Heart left ventricle (tissue), 16 donors: ENCODE measurements at regions not wholly inside any gene's neighbourhood (a gene's known extent, or its start where the extent isn't known, plus 50 kb on each side); places are given as distances from the start of the nearest gene placed in this dataset.

Experiments
- ATAC-seq, 4 donors: fragments of 200-7000 bp; cut with Tn5 transposase; one replicate each; pipeline ENCODE4 v1.9.1; 2020 to 2022; ENCODE audit warnings: moderate library complexity in 4 of 4, mild to moderate bottlenecking in 3 of 4, moderate number of reproducible peaks in 1 of 4
- DNase-seq, 5 donors: peaks; one replicate each; pipeline ENCODE4 v3.0.0-alpha.2; 2020
- H3K27ac ChIP-seq, 12 donors: fragments of 200-600 bp; sonication (generic) in 4 of 12; one replicate each; pipeline versions ENCODE4 v1.5.0 to v1.8.0; 2016 to 2022; ENCODE audit warnings: mild to moderate bottlenecking in 2 of 12
- H3K27me3 ChIP-seq, 9 donors: fragments of 200-600 bp; sonication (generic) in 2 of 9; one replicate each; pipeline versions ENCODE4 v1.5.1 to v1.8.0; 2016 to 2022; ENCODE audit warnings: mild to moderate bottlenecking in 3 of 9
- H3K36me3 ChIP-seq, 9 donors: fragments of 200-600 bp; sonication (generic) in 2 of 9; one replicate each; pipeline versions ENCODE4 v1.5.0 to v1.8.0; 2018 to 2022; ENCODE audit warnings: mild to moderate bottlenecking in 2 of 9
- H3K4me1 ChIP-seq, 12 donors: fragments of 200-600 bp; sonication (generic) in 4 of 12; one replicate each; pipeline versions ENCODE4 v1.5.0 to v1.8.0; 2016 to 2022; ENCODE audit warnings: mild to moderate bottlenecking in 3 of 12
- H3K4me3 ChIP-seq, 12 donors: fragments of 200-600 bp; sonication (generic) in 4 of 12; one replicate each; pipeline versions ENCODE4 v1.5.0 to v1.8.0; 2017 to 2022; ENCODE audit warnings: mild to moderate bottlenecking in 9 of 12, moderate library complexity in 4 of 12
- H3K9me3 ChIP-seq, 12 donors: fragments of 200-600 bp; sonication (generic) in 4 of 12; one replicate each; pipeline versions ENCODE4 v1.5.0 to v1.8.0; 2016 to 2022; ENCODE audit warnings: mild to moderate bottlenecking in 1 of 12
- POLR2A ChIP-seq, 2 donors: fragments of 450-650 bp; IDR thresholded peaks; one replicate each; pipeline ENCODE4 v1.6.1; 2017; ENCODE audit warnings: antibody characterized with exemption in 2 of 2, mild to moderate bottlenecking in 2 of 2, moderate library complexity in 2 of 2
- WGBS, 4 donors: extraction: QIAGEN DNeasy Blood & Tissue Kit in 2 of 4; methylation state at CpG; one replicate each; pipeline versions ENCODE4 v1.1.5 to v1.1.7; 2013 to 2018; 5-methylcytosine and 5-hydroxymethylcytosine counted together
- intact Hi-C, 10 donors: fragments of 100-400 bp; cut with DNase I; formaldehyde crosslinking; loops; one replicate each; pipeline versions ENCODE4 v1.11.1 to v1.14.2; 2022
- TF ChIP-seq, protein P1 (sequence below), 12 donors: fragments of 200-600 bp; sonication (generic) in 4 of 12; IDR thresholded peaks; one replicate each; pipeline versions ENCODE4 v1.5.0 to v1.8.0; 2018 to 2022; ENCODE audit warnings: antibody characterized with exemption in 12 of 12, mild to moderate bottlenecking in 5 of 12
- donor health status: ischemic (EF 13 %, LVEDD 7.1; RV severe dilation, severe dysfunction).
- donor health status: healthy with polysubstance abuse.
- donor health status: DM: no; HTN: yes; CAD: no.
- donor health status: DM: no; HTN: no; CAD: no.
- donor health status: ischemic (EF 25% LVEDD 6.9; RV normal size, moderate dysfunction).
- donor health status: ischemic (EF 25% LVEDD 5.7; RV mildly dilated, moderate dysfunction).
- donor health status: healthy.
- donor health status: DM: yes; HTN: yes; CAD: no.
- donor health status: ischemic (EF 35%, LVEDD 5.7; RV mildly dilated, moderate dysfunction).
- donor health status: nonischemic (EF 11% LVEDD 7.7; RV severe dilation, severe dysfunction).
- donor health status: DM: yes; HTN: yes; CAD: no.
- donor health status: PGD.
- donor health status: ischemic (EF 29% LVEDD 5.4; RV normal size, mild dysfunction).
- donor health status: nonischemic (EF 23%, LVEDD 6.1; RV moderate dilation, normal function).

DNA sequence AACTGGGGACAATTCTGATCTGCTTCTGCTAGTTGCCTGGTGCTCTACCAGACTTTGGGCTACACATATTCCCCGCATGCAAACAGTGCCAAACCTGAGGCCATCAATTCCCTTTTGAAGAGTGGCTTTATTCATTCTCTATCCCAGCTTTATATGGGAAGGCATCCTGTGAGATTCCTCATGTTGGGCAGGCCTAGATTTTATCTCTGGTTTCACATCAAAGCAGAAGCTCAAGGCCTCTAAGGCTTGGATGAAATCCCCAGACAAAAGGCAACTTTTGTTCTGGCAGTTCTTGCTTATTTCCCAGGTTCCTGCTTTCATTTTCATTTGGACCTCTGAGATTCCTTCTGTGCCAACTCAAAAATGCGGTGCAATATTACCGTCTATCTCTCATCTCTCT, 648.8 kb downstream of the QKI start:
- H3K4me1 ChIP-seq: peaks cover 0 to 6% (median 0%) of the 10 kb centered on the region in 12 donors
- 63 to 84% (median 70%) methylated on average over 3 of the region's 3 CpGs for WGBS, 4 donors
- no peaks in the 10 kb centered on the region for H3K9me3 ChIP-seq
- H3K4me3 ChIP-seq: no peak overlapping the region
- intact Hi-C loops: no loop called here
- no peak overlapping the region for H3K27ac ChIP-seq
- ATAC-seq: no peak
- TF ChIP-seq POLR2A (IDR thresholded peaks at IDR 0.05): no peak
- TF ChIP-seq, protein P1, sequence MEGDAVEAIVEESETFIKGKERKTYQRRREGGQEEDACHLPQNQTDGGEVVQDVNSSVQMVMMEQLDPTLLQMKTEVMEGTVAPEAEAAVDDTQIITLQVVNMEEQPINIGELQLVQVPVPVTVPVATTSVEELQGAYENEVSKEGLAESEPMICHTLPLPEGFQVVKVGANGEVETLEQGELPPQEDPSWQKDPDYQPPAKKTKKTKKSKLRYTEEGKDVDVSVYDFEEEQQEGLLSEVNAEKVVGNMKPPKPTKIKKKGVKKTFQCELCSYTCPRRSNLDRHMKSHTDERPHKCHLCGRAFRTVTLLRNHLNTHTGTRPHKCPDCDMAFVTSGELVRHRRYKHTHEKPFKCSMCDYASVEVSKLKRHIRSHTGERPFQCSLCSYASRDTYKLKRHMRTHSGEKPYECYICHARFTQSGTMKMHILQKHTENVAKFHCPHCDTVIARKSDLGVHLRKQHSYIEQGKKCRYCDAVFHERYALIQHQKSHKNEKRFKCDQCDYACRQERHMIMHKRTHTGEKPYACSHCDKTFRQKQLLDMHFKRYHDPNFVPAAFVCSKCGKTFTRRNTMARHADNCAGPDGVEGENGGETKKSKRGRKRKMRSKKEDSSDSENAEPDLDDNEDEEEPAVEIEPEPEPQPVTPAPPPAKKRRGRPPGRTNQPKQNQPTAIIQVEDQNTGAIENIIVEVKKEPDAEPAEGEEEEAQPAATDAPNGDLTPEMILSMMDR (IDR thresholded peaks at IDR 0.05): no peak
- no peaks in the 10 kb centered on the region for H3K27me3 ChIP-seq
- no peaks in the 10 kb centered on the region for H3K36me3 ChIP-seq
- no peak for DNase-seq

DNA sequence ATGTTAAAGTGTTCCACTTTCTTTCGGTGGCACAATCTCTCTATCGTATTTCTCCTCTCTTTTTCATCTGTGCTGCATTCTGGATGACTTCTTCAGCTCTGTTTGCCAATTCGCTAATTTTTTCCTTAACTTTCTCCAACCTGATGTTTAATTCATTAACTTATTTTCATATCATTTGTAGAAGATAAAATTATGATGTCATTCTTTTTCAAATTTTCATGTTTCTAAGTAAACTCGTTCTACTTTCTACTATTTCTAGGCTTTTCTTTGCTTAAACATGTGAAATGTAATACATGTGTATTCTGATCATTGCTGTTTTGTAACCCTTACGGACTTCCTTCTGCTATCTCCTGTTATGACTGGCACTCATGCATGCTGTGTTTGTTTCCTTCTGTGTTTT, 648.4 kb downstream of the QKI start:
- 78 to 89% (median 86%) methylated on average over 5 of the region's 5 CpGs for WGBS, 4 donors
- no peak overlapping the region for H3K4me3 ChIP-seq

DNA sequence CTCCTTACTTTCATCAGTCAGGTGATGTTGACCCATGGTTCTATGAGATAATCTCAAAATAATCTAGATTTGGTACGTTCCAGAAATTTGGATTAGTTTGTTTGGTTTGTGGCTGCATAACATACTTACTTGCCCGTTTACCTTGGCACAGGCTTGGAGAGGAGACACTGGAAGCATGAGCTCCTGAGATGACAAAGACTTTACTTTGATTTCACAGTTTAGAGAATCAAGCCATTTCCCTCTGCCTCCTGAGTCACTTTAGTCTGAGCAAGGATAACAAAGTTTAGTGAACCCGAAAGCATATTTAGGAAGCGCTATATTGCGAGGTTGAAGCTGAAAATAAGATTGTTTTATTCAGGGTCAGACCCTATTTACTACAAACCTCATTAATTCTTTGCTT, 643.4 kb downstream of the QKI start:
- Histone ChIP-seq H3K36me3 (no peaks in the 10 kb centered on the region), H3K27ac (no peak overlapping the region), H3K27me3 (no peaks in the 10 kb centered on the region), H3K4me1 (no peaks in the 10 kb centered on the region), H3K4me3 (no peak overlapping the region), H3K9me3 (peaks cover 0 to 11% (median 0%) of the 10 kb centered on the region in 12 donors)
- ATAC-seq (no peak), DNase-seq (no peak)
- intact Hi-C loops: no loop called here
- 89 to 96% (median 92%) methylated on average over 5 of the region's 5 CpGs for WGBS, 4 donors
- TF ChIP-seq, protein P1 (IDR thresholded peaks at IDR 0.05): no peak
- no peak for TF ChIP-seq POLR2A (IDR thresholded peaks at IDR 0.05)

More for the DNA sequence above, 648.4 kb downstream of the QKI start:
- DNase-seq (no peak), ATAC-seq (no peak)
- peaks cover 0 to 6% (median 0%) of the 10 kb centered on the region in 12 donors for H3K4me1 ChIP-seq
- H3K36me3 ChIP-seq: no peaks in the 10 kb centered on the region
- H3K9me3 ChIP-seq: no peaks in the 10 kb centered on the region
- no peaks in the 10 kb centered on the region for H3K27me3 ChIP-seq
- no peak overlapping the region for H3K27ac ChIP-seq
- intact Hi-C loops: no loop called here
- no peak for TF ChIP-seq POLR2A (IDR thresholded peaks at IDR 0.05)
- TF ChIP-seq, protein P1 (IDR thresholded peaks at IDR 0.05): no peak

DNA sequence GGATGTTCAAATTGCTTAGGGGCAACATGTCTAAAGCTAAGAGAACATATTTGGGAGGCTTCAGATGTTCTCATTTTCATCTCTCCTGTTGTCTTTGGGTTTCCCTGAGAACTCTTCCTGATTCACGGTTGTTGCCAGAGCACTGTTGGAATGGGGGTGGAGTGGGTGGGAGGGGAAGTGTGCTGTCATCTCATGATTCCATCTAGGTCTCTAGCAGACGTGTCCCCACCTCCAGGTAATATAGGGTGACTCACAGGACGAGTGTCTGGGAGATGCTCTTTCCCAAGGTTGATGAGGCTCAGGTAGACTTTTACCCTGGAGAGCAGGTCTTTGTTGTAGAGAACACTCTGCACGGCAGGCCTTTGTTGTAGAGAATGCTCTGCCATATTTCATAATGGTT, 636.9 kb downstream of the QKI start:
- peaks cover 0 to 10% (median 0%) of the 10 kb centered on the region in 12 donors for H3K9me3 ChIP-seq
- H3K36me3 ChIP-seq: no peaks in the 10 kb centered on the region
- TF ChIP-seq POLR2A (IDR thresholded peaks at IDR 0.05): no peak
- TF ChIP-seq, protein P1 (IDR thresholded peaks at IDR 0.05): no peak
- H3K27me3 ChIP-seq: no peaks in the 10 kb centered on the region
- intact Hi-C loops: no loop called here
- DNase-seq: no peak
- H3K4me3 ChIP-seq: no peak overlapping the region
- WGBS, 4 donors: 81 to 91% (median 88%) methylated on average over 4 of the region's 4 CpGs
- no peak for ATAC-seq
- no peaks in the 10 kb centered on the region for H3K4me1 ChIP-seq
- no peak overlapping the region for H3K27ac ChIP-seq
